Upper lobe of left lung (tissue), 4 donors: ENCODE measurements at regions not wholly inside any gene's neighbourhood (a gene's known extent, or its start where the extent isn't known, plus 50 kb on each side); places are given as distances from the start of the nearest gene placed in this dataset.

Source experiments
- CTCF ChIP-seq, 6 experiments: fragments of 450-650 bp in 4 of 6; fragments of 200-600 bp in 2 of 6; sonication (generic) in 2 of 6; IDR thresholded peaks; one replicate each; pipeline ENCODE4 v1.5.1; 2016 to 2019; ENCODE audit warnings: antibody characterized with exemption in 6 of 6
- EP300 ChIP-seq, 4 donors: sonication (generic); formaldehyde crosslinking; IDR thresholded peaks; one replicate each; pipeline ENCODE4 v1.5.1; 2017; ENCODE audit warnings: antibody characterized with exemption in 4 of 4, control low read depth in 2 of 4

- no peak for TF ChIP-seq CTCF (IDR thresholded peaks at IDR 0.05)
- TF ChIP-seq EP300 (IDR thresholded peaks at IDR 0.05), result no peak
These were observed 154.1 kb upstream of the ADO start for GRCh38 chr10:62650411-62650810.
